Left renal pelvis (tissue), 4 donors: ENCODE measurements at regions not wholly inside any gene's neighbourhood (a gene's known extent, or its start where the extent isn't known, plus 50 kb on each side); places are given as distances from the start of the nearest gene placed in this dataset.

Experiments
- DNase-seq, 4 donors: peaks; one replicate each; pipeline ENCODE4 v3.0.0-alpha.2; 2013; ENCODE audit warnings: low read depth in 4 of 4, low spot score in 3 of 4

DNA sequence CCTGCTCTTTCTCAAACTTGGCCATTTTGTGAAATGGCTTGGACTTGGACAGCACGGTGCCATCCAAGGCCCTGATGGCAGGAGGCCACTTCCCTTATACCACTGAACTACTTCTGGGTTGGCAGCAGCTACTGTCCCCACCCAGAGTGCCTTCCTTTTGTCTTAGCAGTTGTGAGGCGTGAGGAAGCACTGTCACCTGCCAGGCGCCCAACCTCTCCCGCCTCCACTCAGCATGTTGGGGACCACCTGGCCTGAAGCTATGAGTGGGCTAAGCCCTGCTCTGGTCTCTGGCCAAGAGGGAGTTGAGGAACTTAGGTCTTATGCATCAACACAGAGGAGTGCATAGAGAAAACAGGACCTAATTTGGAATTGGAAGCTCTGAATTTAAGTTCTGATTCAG is 276.0 kb downstream of the ENC1 start:
- DNase-seq: no peak

GRCh38 chr5:74363603-74364205 is 276.8 kb downstream of the ENC1 start:
- no peak for DNase-seq

DNA sequence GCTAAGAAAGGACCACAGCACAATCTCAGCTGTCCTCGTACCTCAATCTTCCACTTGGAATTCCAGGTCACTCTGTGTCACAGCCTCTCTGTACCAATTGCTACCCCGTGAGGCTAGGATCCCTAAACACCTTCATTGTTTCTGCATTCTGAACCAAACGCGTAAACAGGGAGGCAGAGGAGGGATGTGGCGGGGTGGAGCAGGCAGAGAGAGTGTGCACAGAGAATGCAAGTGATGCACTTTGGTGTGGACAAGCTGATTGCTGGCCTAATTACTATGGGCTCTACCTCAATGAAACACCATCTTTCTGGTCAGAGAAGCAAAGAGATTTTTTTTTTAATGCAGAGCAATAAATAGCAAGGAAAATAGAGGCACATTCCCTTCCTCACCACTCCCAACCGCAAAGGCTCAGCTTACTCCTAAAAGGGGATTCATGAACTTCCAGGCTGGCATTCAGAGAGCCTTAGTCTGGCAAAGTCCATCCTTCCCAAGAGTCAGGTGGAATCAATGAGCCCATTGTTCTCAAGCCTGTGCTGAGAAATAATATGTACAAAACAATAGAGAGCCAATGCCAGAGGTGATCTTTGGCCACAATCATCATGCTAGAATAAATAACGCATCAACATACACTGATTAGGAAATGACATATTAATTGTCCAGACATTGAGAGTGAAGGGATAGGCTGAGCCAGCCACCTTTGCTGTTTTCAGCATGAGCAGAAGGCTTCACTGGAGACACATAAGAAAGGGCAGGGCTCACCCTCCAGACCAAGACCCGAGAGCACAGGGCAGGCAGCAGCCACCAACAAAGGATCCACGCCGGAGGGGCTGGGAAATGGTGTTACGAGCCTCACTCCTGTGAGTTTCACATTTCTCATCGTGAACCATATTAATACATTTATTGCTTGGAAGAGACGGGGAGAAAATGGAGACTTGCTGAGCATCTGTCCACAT is 278.8 kb downstream of the ENC1 start:
- DNase-seq: no peak

GRCh38 chr5:74360535-74361210 is 279.9 kb downstream of the ENC1 start:
- no peak for DNase-seq

DNA sequence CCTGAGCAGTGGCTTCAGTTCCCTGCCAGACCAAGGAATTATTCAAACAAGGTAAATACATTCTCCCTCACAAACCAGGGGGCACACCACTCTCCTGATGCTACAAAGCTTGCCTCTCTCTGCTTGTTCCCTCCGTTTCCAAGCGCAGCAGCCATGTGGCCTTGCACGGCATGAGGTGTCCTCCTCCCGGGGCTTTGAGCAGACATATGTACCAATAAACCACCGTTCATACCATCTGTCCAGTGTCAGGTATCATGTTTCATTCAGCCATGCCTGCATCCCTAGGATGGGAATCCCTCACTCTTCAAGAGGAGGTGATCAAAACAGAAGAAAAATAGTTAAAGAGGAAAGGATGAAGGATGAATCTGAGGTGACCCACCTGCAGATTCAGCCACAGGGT is 282.7 kb downstream of the ENC1 start:
- no peak for DNase-seq

DNA sequence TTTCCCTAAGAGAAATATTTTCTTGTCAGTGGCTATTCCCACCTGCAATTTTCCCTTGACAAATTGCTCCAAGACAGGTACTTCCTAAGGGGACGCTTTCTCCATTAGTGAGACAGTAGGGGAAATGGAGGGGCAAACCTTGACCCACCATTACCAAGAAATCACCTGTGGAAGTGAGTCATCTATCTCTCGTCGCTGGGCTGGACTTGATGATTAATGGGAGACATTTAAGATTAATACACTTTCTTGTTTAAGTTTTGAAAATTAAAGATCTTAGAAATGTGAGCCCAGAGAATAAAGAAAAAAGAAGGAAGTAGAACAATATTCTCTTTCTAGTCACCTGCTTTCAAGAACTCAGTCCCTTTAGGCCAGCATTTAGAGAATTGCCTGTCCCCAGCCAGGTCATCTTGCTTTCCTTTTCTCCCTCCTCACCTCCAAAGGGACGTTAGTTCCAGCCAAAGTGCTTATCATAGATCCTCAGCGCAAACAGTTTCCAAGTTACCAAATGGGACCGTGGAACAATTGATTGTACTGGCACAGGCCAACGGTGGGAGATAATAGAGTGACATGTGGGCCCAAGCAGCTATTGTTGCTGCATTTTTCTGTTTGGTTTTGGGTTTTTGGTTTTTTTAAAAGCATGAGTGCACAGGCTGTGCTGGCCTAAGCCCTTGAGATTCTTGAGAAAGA is 284.4 kb downstream of the ENC1 start:
- no peak for DNase-seq

DNA sequence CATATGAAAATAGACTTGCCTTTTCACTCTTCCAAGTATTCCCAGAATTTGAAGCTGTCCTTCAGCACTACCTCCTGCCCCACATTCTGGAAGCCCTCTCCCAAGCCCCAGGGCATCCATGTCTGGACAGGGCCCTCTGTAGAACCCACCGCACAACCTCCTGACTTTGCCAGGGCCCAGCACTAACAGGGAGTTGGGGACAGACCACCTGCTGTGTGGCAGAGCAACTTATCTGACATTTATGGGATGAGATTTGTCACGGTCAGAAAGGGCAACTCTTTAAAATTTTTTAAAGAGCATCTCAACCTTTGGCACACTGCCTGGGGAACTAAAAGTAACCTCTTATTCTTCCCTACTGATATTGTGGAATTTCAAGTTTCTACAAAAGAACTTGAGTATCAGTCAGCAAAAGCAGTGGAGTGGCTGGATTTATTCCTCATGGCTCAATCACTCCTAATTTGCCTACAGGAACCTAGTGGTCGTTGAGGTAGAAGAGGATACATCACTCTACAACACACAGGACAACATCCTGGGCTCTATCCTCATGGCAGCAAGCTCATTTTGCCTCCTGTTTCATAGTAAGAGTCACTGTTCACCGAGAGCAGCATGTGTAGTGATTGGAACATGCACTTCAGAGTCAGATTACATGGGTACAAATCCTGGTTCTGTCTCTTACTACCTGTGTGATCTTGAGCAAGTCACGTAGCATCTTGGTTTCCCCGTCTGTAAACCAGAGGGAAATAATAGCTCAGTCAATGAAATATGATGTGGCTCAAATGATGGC is 285.3 kb downstream of the ENC1 start:
- no peak for DNase-seq

DNA sequence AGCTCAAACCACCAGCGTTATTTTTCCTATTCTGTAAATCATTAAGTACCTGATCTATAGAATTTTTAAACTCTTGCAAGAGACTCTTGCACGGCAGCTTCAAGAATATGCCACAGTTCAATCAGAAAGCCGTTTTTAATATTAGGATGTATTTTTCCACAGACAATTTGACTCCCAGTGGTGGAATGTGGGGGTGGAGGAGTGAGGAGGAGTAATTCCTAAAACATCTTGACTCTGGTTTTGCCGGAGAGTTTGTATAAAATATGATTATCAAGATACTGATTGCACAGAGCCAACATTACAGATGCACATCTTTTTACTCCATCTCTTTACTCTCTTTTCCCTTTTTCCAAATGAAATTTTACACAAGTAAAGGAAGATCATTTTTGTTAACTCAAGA is 288.3 kb downstream of the ENC1 start:
- no peak for DNase-seq

DNA sequence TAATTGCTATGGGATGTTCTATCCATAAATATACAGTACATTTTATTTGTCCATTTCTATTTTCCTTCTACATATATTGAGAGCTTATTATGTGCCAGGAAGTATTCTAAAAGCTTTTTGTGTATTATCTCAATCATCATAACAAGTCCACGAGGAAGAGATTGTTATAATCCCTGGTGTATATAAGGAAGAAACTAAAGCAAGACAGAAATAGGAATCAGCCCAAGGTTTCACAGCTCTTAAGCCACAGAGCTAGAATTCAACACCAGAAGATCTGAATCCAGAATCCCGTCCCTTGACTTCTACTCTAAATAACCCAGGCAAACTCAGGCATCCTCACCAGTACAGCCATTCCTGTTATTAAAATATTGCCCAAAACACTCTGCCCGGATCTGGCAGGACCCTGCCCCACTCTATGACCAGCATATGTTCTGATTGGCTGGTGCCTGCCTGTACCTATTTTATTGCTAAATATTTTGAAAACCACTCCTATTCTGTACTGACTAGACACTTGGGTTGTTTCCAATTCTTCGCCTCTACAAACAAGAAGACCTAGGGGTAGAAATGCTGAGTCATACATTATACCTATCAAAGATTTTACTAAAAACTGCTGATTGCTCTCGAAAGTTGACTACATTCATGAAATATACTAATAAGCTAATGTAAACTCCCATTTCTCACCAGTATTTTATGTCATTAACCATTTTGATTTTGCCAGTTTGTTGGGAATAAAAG is 297.4 kb downstream of the ENC1 start:
- no peak for DNase-seq

- no peak for DNase-seq
These were observed 298.3 kb downstream of the ENC1 start for GRCh38 chr5:74342182-74342581.

DNA sequence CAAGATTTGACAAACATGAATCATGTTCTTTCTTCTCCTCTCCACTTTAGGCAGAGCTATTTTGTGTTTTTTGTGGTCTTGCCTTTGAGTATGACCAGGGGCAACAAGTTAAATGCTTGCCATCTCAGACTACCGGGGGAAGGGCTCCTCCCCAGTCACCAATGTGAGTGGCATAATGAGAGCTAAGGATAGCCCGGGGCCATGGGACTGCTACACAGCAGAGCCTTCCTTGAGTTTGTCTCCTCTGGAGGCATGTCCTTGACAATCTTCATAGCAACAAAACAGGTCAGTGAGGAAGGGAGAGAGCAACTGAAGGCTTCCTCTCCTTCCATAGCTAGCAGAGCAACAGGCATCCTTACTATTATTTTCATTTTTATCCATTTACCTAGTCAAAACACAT is 299.3 kb downstream of the ENC1 start:
- DNase-seq: no peak

DNA sequence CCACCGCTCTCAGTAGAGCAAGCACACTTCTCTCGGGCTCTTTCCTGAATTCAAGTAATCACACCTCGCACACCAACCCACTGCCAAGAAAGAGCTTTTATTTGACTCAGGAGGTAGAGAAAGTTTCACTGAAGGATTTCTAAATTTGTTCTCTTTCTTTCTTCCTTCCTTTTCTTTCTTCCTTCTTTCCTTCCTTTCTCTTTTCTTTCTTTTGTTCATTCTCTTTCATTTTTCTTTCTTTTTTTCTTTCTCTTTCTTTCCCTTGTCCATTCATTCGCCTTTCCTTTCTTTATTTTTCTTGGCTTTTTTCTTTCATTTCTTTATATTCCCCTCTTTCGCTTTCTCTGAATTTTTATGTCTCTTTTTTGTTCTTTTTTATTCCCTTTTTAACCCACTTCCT is 300.1 kb downstream of the ENC1 start:
- DNase-seq: no peak

DNA sequence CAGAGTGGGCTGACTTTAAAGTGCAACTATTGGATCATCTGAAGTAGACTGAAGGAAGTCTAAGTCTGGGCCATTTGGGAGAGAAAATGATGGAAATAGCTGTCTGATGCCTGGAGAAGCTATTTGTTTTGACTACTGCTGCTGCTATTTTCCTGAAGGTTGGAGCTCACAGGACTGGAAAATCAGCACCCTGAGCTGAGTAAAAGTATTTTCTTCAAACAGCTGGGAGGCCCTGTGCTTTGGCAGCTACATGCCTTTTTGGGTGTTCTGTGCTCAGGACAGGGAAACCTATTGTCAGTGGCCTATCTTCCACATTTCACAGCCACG is 302.6 kb downstream of the ENC1 start:
- no peak for DNase-seq

- no peak for DNase-seq
These were observed 303.1 kb downstream of the ENC1 start for GRCh38 chr5:74337254-74337983.

DNA sequence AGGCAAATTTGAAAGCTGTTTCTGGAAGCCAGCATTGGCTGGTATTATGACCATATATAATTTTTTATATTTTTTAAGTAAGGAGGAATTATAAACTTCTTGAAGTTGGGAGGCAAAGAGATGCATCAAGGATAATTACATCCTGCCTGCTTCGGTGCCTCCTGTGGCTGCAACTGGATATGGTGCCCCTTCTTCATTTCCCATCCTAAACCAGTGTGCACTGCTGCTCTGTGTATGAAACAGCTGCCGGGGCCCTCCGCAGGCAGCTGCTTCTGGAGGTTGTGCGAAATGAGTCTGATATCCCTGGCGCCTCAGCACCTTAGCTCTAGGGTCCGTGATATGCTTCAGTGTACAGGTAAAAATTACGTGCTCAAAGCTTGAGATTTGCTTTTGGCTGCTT is 304.2 kb downstream of the ENC1 start:
- no peak for DNase-seq

DNA sequence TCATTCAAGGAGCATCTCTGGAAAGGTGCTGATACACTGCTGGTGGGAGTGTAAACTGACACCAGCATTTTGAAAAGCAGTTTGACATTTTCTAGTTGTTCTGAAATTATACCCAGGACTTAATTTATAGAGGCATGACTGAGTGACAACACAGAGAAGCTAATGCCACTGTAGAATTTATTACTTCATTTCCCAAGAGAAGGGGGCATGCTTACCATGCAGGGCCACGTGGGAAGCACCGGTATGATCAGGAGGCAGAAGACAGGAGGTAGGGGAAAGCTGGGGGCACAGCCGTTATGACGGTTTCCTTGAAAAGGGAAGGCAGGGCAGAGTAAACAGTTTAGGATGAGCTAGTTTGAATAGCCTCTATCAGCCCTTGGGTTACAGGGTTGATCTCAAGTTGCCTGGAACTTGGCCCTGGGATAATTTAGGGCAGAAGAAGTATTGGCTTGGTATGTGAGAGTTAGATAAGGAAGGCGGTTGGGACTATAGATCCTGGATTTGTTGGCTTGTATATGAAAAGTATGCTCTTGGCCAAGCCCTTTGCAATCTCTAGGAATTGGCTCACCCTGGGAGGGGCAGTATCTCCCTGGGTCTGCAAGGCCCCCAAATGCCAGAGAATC is 305.7 kb downstream of the ENC1 start:
- no peak for DNase-seq

DNA sequence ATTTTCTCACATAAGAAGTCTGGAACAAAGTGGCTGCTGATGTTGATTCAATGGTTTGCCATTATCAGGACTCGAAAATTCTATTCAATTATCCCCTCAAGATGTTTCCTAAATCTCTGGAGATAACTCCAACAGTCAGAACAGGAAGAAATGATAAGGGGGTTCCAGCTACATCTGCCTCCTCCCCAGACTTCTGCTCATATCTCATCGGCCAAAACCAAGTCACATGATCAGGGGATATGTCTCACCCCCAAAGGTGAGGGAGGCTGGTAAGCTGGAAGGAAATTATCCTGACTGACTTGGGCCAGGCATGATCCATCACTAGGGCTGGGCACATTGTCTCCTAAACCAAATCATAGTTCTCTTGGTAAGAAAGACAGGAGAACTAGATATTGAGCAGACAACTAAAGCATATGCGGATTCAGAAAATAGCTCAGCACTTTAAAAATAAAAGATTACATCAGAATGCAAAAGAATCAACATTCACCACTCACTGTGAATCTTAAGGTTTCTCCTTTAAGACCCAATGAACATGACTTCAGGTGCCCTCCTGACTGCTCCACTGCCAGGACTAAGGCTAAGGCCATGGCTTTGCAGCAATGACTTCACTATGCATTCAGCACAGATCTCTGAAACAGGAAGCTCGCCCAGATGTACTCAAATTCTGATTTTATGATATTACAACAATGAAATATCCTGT is 306.3 kb downstream of the ENC1 start:
- no peak for DNase-seq

DNA sequence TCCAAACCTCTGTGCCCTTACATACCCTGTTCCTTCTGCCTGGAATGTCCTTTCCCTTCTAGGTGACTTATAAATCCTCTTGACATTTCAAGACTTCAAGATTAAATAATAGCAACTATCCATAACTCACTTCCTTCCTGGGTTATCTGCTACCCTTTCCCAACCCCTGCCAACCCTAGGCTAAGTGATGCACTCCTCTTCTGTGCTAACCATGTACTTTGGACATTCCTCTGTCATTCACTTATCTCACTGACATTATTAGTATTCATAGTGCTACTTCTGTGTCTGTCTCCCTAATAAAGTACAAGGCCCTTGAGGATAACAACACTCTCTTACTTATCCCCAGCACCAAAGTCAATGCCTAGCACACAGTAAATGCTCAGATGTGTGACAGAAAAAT is 307.1 kb downstream of the ENC1 start:
- no peak for DNase-seq
